Panc1 (cell line): ENCODE measurements at regions not wholly inside any gene's neighbourhood (a gene's known extent, or its start where the extent isn't known, plus 50 kb on each side); places are given as distances from the start of the nearest gene placed in this dataset.

Source experiments
- POLR2AphosphoS5 ChIP-seq: IDR thresholded peaks from 2 replicates; pipeline ENCODE4 v1.6.1; 2012; ENCODE audit warnings: mild to moderate bottlenecking, low read depth, low read length, moderate library complexity
- SIN3A ChIP-seq: IDR thresholded peaks from 2 replicates; pipeline ENCODE4 v1.6.1; 2012; ENCODE audit warnings: low read depth, mild to moderate bottlenecking, low read length, moderate library complexity, borderline replicate concordance; ENCODE audit not compliant: insufficient read depth
- TCF7L2 ChIP-seq: IDR thresholded peaks from 2 replicates; pipeline ENCODE4 v1.6.1; 2011; ENCODE audit warnings: mild to moderate bottlenecking, low read depth, low read length, inconsistent platforms
- TF ChIP-seq, protein P1 (sequence below): fragments of 450-650 bp; IDR thresholded peaks from 2 replicates; pipeline ENCODE4 v1.5.1; 2017; ENCODE audit warnings: mild to moderate bottlenecking
- TF ChIP-seq, protein P2 (sequence below), 2 experiments: IDR thresholded peaks; 2 replicates each; pipeline ENCODE4 v1.6.1; 2011 to 2012; ENCODE audit warnings: low read depth in 2 of 2, control low read depth in 1 of 2, low read length in 1 of 2, mild to moderate bottlenecking in 1 of 2, moderate library complexity in 1 of 2; ENCODE audit not compliant: insufficient read depth in 1 of 2

DNA sequence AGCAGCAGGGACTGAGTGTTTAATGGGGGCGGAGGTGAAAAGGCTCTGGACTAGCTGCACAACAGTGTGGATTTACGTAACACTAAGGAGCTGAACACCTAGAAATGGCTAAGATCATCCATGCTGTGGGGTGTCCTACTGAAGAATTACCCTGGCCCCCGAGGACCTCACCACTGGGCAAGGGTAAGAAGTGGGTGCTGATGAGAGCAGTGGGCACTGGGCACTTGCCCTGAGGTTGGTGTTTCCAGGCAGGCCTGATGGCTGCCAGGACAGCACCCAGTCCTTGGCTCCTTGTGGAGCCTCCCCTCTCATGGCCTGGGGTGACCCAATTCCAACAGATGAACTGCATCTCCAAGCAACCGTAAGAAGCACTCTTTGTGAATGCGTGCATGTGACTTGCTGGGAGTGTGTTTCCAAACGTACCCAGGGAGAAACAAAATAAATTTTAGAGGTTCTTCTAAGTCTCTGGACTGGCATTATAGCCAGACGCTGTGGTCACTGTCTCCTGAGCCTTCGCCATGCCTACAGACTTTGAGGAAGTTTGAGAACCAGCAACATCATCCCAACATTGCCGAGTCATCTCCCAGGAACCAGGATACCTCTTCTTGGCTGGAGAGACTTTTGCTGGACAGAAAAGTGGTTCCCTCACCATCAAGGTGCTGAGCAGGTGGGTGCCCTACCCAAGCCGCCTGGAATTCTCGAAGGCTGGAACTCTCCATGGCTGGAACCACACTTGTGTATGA lies 245.9 kb downstream of the ERMARD start:
- TF ChIP-seq, protein P1, sequence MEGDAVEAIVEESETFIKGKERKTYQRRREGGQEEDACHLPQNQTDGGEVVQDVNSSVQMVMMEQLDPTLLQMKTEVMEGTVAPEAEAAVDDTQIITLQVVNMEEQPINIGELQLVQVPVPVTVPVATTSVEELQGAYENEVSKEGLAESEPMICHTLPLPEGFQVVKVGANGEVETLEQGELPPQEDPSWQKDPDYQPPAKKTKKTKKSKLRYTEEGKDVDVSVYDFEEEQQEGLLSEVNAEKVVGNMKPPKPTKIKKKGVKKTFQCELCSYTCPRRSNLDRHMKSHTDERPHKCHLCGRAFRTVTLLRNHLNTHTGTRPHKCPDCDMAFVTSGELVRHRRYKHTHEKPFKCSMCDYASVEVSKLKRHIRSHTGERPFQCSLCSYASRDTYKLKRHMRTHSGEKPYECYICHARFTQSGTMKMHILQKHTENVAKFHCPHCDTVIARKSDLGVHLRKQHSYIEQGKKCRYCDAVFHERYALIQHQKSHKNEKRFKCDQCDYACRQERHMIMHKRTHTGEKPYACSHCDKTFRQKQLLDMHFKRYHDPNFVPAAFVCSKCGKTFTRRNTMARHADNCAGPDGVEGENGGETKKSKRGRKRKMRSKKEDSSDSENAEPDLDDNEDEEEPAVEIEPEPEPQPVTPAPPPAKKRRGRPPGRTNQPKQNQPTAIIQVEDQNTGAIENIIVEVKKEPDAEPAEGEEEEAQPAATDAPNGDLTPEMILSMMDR = no peak
- no peak for TF ChIP-seq POLR2AphosphoS5
- TF ChIP-seq, protein P2, sequence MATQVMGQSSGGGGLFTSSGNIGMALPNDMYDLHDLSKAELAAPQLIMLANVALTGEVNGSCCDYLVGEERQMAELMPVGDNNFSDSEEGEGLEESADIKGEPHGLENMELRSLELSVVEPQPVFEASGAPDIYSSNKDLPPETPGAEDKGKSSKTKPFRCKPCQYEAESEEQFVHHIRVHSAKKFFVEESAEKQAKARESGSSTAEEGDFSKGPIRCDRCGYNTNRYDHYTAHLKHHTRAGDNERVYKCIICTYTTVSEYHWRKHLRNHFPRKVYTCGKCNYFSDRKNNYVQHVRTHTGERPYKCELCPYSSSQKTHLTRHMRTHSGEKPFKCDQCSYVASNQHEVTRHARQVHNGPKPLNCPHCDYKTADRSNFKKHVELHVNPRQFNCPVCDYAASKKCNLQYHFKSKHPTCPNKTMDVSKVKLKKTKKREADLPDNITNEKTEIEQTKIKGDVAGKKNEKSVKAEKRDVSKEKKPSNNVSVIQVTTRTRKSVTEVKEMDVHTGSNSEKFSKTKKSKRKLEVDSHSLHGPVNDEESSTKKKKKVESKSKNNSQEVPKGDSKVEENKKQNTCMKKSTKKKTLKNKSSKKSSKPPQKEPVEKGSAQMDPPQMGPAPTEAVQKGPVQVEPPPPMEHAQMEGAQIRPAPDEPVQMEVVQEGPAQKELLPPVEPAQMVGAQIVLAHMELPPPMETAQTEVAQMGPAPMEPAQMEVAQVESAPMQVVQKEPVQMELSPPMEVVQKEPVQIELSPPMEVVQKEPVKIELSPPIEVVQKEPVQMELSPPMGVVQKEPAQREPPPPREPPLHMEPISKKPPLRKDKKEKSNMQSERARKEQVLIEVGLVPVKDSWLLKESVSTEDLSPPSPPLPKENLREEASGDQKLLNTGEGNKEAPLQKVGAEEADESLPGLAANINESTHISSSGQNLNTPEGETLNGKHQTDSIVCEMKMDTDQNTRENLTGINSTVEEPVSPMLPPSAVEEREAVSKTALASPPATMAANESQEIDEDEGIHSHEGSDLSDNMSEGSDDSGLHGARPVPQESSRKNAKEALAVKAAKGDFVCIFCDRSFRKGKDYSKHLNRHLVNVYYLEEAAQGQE (IDR thresholded peaks at IDR 0.05; ENCODE audit: insufficient read depth in 1 of 2, low read depth in 2 of 2, low read length in 1 of 2) = no peak
- TF ChIP-seq SIN3A = no peak
- TF ChIP-seq TCF7L2 = no peak
